C4-2B (cell line): ENCODE measurements at regions not wholly inside any gene's neighbourhood (a gene's known extent, or its start where the extent isn't known, plus 50 kb on each side); places are given as distances from the start of the nearest gene placed in this dataset.

ENCODE experiments used
- CTCF ChIP-seq: fragments of 450-650 bp; conservative IDR thresholded peaks from 2 replicates; pipeline ENCODE4 v1.5.1; 2017; ENCODE audit warnings: mild to moderate bottlenecking
- ZFX ChIP-seq: fragments of 450-650 bp; IDR thresholded peaks from 2 replicates; pipeline ENCODE4 v1.6.1; 2017

DNA sequence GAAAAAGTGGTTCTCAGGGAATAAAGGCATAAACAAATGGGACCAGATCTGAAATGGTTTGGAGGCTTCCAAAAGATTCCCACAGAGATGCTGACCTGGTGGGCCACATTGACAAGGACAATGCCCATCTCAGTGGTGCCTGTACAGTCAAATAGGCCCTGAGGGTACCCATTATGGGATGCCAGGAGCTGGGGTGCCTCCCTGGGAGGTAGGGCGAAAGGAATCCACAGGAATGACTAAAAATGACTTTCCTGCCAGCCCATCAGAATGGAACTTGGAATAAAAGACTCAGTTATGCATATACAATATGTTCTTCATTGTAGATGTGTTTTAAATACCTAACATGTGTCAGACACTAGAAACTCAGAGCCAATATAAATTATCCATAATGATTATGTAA lies 248.5 kb downstream of the RNF144A start:
- TF ChIP-seq CTCF (no peak), ZFX (no peak)
